ENCODE measurements at regions not wholly inside any gene's neighbourhood (a gene's known extent, or its start where the extent isn't known, plus 50 kb on each side); places are given as distances from the start of the nearest gene placed in this dataset.
"Not testable (repeated sequence)": the region's sequence is repeated elsewhere in the genome, so short reads cannot be mapped to it uniquely, and the experiment has no call there.

DNA sequence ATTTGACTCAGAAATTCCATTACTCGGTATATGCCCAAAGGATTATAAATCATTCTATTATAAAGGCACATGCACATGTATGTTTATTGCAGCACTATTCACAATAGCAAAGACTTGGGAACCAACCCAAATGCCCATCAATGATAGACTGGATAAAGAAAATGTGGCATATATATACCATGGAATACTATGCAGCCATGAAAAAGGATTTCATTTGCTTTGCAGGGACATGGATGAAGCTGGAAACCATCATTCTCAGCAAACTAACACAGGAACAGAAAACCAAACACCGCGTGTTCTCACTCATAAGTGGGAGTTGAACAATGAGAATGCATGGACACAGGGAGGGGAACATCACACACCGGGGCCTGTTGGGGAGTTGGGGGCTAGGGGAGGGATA, 1297.1 kb downstream of the TBC1D22A start:
- TF ChIP-seq, protein P1, sequence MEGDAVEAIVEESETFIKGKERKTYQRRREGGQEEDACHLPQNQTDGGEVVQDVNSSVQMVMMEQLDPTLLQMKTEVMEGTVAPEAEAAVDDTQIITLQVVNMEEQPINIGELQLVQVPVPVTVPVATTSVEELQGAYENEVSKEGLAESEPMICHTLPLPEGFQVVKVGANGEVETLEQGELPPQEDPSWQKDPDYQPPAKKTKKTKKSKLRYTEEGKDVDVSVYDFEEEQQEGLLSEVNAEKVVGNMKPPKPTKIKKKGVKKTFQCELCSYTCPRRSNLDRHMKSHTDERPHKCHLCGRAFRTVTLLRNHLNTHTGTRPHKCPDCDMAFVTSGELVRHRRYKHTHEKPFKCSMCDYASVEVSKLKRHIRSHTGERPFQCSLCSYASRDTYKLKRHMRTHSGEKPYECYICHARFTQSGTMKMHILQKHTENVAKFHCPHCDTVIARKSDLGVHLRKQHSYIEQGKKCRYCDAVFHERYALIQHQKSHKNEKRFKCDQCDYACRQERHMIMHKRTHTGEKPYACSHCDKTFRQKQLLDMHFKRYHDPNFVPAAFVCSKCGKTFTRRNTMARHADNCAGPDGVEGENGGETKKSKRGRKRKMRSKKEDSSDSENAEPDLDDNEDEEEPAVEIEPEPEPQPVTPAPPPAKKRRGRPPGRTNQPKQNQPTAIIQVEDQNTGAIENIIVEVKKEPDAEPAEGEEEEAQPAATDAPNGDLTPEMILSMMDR (IDR thresholded peaks at IDR 0.05; ENCODE audit: low read length), result not testable (repeated sequence)
- TF ChIP-seq EZH2 (optimal IDR thresholded peaks at IDR 0.05; ENCODE audit: low read depth, low read length); EZH2phosphoT487 (IDR thresholded peaks at IDR 0.05; ENCODE audit: low read length): not testable (repeated sequence)

Measured in MM.1S (cell line).